PC-3 (cell line): ENCODE measurements at regions not wholly inside any gene's neighbourhood (a gene's known extent, or its start where the extent isn't known, plus 50 kb on each side); places are given as distances from the start of the nearest gene placed in this dataset.

Source experiments
- ATAC-seq: fragments of 200-7000 bp; cut with Tn5 transposase; 2 replicates; pipeline ENCODE4 v1.9.1; 2020; ENCODE audit warnings: mild to moderate bottlenecking, moderate library complexity
- BruUV-seq: library from RNA; stranded (reverse); fragments of 400-500 nt; replicated peaks from 2 replicates; lab custom pipeline; 2021; lab: Mats Ljungman, UMichigan
- CTCF ChIA-PET: fragments of 300-600 bp; sonication (Branson Sonifier 250); formaldehyde crosslinking; loops from one replicate; lab custom pipeline; 2022; ENCODE audit warnings: antibody characterized with exemption; lab: Charles Lee
- POLR2A ChIA-PET: fragments of 300-600 bp; sonication (Branson Sonifier 250); formaldehyde crosslinking; loops from one replicate; lab custom pipeline; 2022; ENCODE audit warnings: antibody characterized with exemption; ENCODE audit not compliant: unreplicated experiment; lab: Charles Lee
- DNase-seq: peaks from one replicate; pipeline ENCODE4 v3.0.0-alpha.2; 2015
- H2AFZ ChIP-seq: fragments of 300-600 bp; sonication (generic); 2 replicates; pipeline ENCODE4 v1.6.0; 2016; ENCODE audit warnings: antibody characterized with exemption, low read length
- H3F3A ChIP-seq: fragments of 300-600 bp; sonication (generic); one replicate; pipeline ENCODE4 v1.6.0; 2017; ENCODE audit warnings: antibody characterized with exemption, low read length, control low read depth, mild to moderate bottlenecking; ENCODE audit not compliant: unreplicated experiment
- H3K27ac ChIP-seq: fragments of 300-600 bp; sonication (generic); 2 replicates; pipeline ENCODE4 v1.5.1; 2016; ENCODE audit warnings: mild to moderate bottlenecking, low read length
- H3K27me3 ChIP-seq: fragments of 300-600 bp; sonication (generic); 2 replicates; pipeline ENCODE4 v1.6.1; 2016; ENCODE audit warnings: low read length, mixed read lengths
- H3K36me3 ChIP-seq: fragments of 300-600 bp; sonication (generic); 2 replicates; pipeline ENCODE4 v1.6.1; 2016; ENCODE audit warnings: low read depth, mixed run types, low read length, mixed read lengths
- H3K4me1 ChIP-seq: fragments of 300-600 bp; sonication (generic); 2 replicates; pipeline ENCODE4 v1.5.1; 2016; ENCODE audit warnings: low read length; ENCODE audit not compliant: insufficient read depth
- H3K4me2 ChIP-seq: fragments of 300-600 bp; sonication (generic); 2 replicates; pipeline ENCODE4 v1.6.0; 2016; ENCODE audit warnings: low read length
- H3K4me3 ChIP-seq: fragments of 300-600 bp; sonication (generic); 2 replicates; pipeline ENCODE4 v1.5.1; 2016; ENCODE audit warnings: mild to moderate bottlenecking, low read length, mixed read lengths
- H3K79me2 ChIP-seq: fragments of 300-600 bp; sonication (generic); 2 replicates; pipeline ENCODE4 v1.6.1; 2017; ENCODE audit warnings: low read length, mixed read lengths
- H3K9ac ChIP-seq: fragments of 300-600 bp; sonication (generic); 2 replicates; pipeline ENCODE4 v1.6.0; 2016; ENCODE audit warnings: mild to moderate bottlenecking, low read length
- H3K9me2 ChIP-seq: fragments of 300-600 bp; sonication (generic); replicated peaks from 2 replicates; pipeline ENCODE4 v1.6.1; 2016; ENCODE audit warnings: mixed run types, low read length, mixed read lengths
- H3K9me3 ChIP-seq: fragments of 300-600 bp; sonication (generic); 2 replicates; pipeline ENCODE4 v1.6.1; 2016; ENCODE audit warnings: low read length, mixed read lengths
- H4K20me1 ChIP-seq: fragments of 300-600 bp; sonication (generic); 2 replicates; pipeline ENCODE4 v1.6.1; 2016; ENCODE audit warnings: low read length, mixed read lengths
- EZH2 ChIP-seq: fragments of 300-600 bp; sonication (generic); IDR thresholded peaks from one replicate; pipeline ENCODE4 v1.6.1; 2017; ENCODE audit warnings: antibody characterized with exemption, mild to moderate bottlenecking, low read length; ENCODE audit not compliant: unreplicated experiment
- EZH2phosphoT487 ChIP-seq: fragments of 300-600 bp; sonication (generic); IDR thresholded peaks from 2 replicates; pipeline ENCODE4 v1.6.1; 2018; ENCODE audit warnings: mild to moderate bottlenecking, antibody characterized with exemption, low read length, borderline replicate concordance
- intact Hi-C: fragments of 100-400 bp; cut with micrococcal nuclease; formaldehyde crosslinking; loops from 2 replicates; pipeline ENCODE4 v1.9.0; 2023
- TF ChIP-seq, protein P1 (sequence below): fragments of 300-600 bp; sonication (generic); conservative IDR thresholded peaks from 2 replicates; pipeline ENCODE4 v1.5.1; 2017; ENCODE audit warnings: antibody characterized with exemption, low read depth, mild to moderate bottlenecking, low read length

DNA sequence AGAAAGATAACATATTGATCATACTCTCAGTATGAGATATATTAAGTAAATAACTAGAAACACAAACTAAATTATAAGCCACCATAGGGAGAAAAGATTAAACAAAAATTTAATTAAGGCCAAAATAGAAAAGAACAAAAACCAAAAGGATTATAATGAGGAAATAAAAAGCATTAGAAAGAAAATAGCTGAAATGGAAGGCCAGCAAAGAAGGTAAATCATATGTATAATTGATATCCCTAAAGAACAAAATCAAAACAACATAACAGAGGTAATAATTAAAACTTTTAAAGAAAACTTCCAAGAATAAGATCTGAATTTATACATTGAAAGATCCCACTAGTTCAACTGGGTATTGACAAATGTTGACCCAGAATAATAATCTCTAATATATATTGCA, 453.0 kb downstream of the LRRIQ3 start:
- TF ChIP-seq, protein P1, sequence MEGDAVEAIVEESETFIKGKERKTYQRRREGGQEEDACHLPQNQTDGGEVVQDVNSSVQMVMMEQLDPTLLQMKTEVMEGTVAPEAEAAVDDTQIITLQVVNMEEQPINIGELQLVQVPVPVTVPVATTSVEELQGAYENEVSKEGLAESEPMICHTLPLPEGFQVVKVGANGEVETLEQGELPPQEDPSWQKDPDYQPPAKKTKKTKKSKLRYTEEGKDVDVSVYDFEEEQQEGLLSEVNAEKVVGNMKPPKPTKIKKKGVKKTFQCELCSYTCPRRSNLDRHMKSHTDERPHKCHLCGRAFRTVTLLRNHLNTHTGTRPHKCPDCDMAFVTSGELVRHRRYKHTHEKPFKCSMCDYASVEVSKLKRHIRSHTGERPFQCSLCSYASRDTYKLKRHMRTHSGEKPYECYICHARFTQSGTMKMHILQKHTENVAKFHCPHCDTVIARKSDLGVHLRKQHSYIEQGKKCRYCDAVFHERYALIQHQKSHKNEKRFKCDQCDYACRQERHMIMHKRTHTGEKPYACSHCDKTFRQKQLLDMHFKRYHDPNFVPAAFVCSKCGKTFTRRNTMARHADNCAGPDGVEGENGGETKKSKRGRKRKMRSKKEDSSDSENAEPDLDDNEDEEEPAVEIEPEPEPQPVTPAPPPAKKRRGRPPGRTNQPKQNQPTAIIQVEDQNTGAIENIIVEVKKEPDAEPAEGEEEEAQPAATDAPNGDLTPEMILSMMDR, result no peak
- TF ChIP-seq EZH2phosphoT487, result no peak
- TF ChIP-seq EZH2, result no peak
- peaks cover 6% of the 10 kb centered on the region; the same call in 1 of the 2 replicates for H3K9me3 ChIP-seq
- no peaks in the 10 kb centered on the region for H3F3A ChIP-seq
- no peak overlapping the region for H2AFZ ChIP-seq
- H3K4me1 ChIP-seq, result no peaks in the 10 kb centered on the region
- no peaks in the 10 kb centered on the region for H3K27me3 ChIP-seq
- DNase-seq, result no peak
- H3K4me2 ChIP-seq, result no peak overlapping the region
- no peak overlapping the region for H3K27ac ChIP-seq
- H3K9me2 ChIP-seq, result no peaks in the 10 kb centered on the region
- no TSS peak for BruUV-seq
- POLR2A ChIA-PET, result no interaction called here
- no peak for ATAC-seq
- H4K20me1 ChIP-seq, result no peaks in the 10 kb centered on the region
- intact Hi-C loops, result no loop called here
- no peak overlapping the region for H3K4me3 ChIP-seq
- no peak overlapping the region for H3K9ac ChIP-seq
- no peaks in the 10 kb centered on the region for H3K36me3 ChIP-seq
- CTCF ChIA-PET, result no interaction called here
- no peaks in the 10 kb centered on the region for H3K79me2 ChIP-seq

- intact Hi-C loops, result no loop called here
- Histone ChIP-seq H3K9ac (no peak overlapping the region), H3K27ac (no peak overlapping the region), H3K27me3 (no peaks in the 10 kb centered on the region), H3F3A (no peaks in the 10 kb centered on the region), H3K79me2 (no peaks in the 10 kb centered on the region), H3K36me3 (no peaks in the 10 kb centered on the region), H4K20me1 (no peaks in the 10 kb centered on the region), H3K4me2 (no peak overlapping the region), H2AFZ (no peak overlapping the region), H3K9me3 (no peaks in the 10 kb centered on the region), H3K4me1 (no peaks in the 10 kb centered on the region), H3K4me3 (no peak overlapping the region), H3K9me2 (no peaks in the 10 kb centered on the region)
- ATAC-seq (no peak), DNase-seq (no peak)
- POLR2A ChIA-PET, result no interaction called here
- CTCF ChIA-PET, result no interaction called here
- TF ChIP-seq EZH2phosphoT487, result no peak
- no peak for TF ChIP-seq EZH2
- TF ChIP-seq, protein P1, result no peak
- BruUV-seq, result no TSS peak
Measured at GRCh38 chr1:73736125-73736524, 461.9 kb downstream of the LRRIQ3 start.

GRCh38 chr1:73727036-73727435, 470.9 kb downstream of the LRRIQ3 start:
- Histone ChIP-seq H3K79me2 (no peaks in the 10 kb centered on the region), H3K4me2 (no peak overlapping the region), H3K9ac (no peak overlapping the region), H3K36me3 (no peaks in the 10 kb centered on the region), H3K9me2 (0 out of 2 replicates have a peak, but pooled peaks cover 5% of the 10 kb centered on the region), H3K27ac (no peak overlapping the region), H2AFZ (no peak overlapping the region), H3F3A (no peaks in the 10 kb centered on the region), H3K9me3 (no peaks in the 10 kb centered on the region), H4K20me1 (no peaks in the 10 kb centered on the region), H3K4me1 (no peaks in the 10 kb centered on the region), H3K27me3 (peaks cover 4% of the 10 kb centered on the region; the same call in 1 of the 2 replicates), H3K4me3 (no peak overlapping the region)
- TF ChIP-seq EZH2 (no peak), EZH2phosphoT487 (no peak)
- TF ChIP-seq, protein P1, result no peak
- intact Hi-C loops, result no loop called here
- no peak for ATAC-seq
- CTCF ChIA-PET, result no interaction called here
- DNase-seq, result no peak
- no TSS peak for BruUV-seq
- POLR2A ChIA-PET, result no interaction called here
